ENCODE measurements at regions not wholly inside any gene's neighbourhood (a gene's known extent, or its start where the extent isn't known, plus 50 kb on each side); places are given as distances from the start of the nearest gene placed in this dataset.

DNA sequence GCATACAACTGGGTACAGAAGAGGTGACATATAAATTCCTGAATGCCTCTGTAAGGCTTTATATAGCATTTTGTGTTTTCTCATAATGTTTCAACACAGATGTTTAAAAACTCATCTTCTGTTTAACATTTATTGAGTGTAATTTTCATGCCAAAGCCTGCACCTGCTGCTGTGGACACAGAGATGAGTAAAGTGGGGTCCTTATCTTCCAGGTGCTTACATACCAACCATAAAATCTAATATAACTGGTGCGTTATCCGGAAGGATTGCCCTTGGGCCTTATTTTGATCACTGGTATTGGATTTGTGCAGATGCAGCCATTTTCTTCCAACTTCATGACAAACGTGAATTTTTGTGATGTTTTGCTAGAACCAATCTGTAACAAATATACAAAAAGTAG is 222.3 kb downstream of the DMRT2 start:
- TF ChIP-seq, protein P1, sequence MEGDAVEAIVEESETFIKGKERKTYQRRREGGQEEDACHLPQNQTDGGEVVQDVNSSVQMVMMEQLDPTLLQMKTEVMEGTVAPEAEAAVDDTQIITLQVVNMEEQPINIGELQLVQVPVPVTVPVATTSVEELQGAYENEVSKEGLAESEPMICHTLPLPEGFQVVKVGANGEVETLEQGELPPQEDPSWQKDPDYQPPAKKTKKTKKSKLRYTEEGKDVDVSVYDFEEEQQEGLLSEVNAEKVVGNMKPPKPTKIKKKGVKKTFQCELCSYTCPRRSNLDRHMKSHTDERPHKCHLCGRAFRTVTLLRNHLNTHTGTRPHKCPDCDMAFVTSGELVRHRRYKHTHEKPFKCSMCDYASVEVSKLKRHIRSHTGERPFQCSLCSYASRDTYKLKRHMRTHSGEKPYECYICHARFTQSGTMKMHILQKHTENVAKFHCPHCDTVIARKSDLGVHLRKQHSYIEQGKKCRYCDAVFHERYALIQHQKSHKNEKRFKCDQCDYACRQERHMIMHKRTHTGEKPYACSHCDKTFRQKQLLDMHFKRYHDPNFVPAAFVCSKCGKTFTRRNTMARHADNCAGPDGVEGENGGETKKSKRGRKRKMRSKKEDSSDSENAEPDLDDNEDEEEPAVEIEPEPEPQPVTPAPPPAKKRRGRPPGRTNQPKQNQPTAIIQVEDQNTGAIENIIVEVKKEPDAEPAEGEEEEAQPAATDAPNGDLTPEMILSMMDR (IDR thresholded peaks at IDR 0.05), result no peak
- no peak for TF ChIP-seq POLR2A (IDR thresholded peaks at IDR 0.05)

Data from Peyer's patch (tissue), 4 donors.